Central memory CD8-positive, alpha-beta T cell (primary cell): ENCODE measurements at regions not wholly inside any gene's neighbourhood (a gene's known extent, or its start where the extent isn't known, plus 50 kb on each side); places are given as distances from the start of the nearest gene placed in this dataset.

Experiments
- ATAC-seq: fragments of 150-1000 bp; cut with Tn5 transposase; replicated peaks from 2 replicates; pipeline ENCODE4 v1.10.0; 2022; ENCODE audit warnings: mild to moderate bottlenecking, moderate FRiP score, moderate number of reproducible peaks; ENCODE audit not compliant: poor library complexity, severe bottlenecking; ENCODE audit errors: extremely low read depth
- DNase-seq, 2 donors: peaks; one replicate each; pipeline ENCODE4 v3.0.0; 2021; ENCODE audit warnings: low spot score in 2 of 2
- H3K27ac Mint-ChIP-seq: one replicate; pipeline ENCODE4 v1.8.0; 2022; ENCODE audit warnings: low read depth, mild to moderate bottlenecking, moderate library complexity, mixed read lengths
- H3K27me3 Mint-ChIP-seq: one replicate; pipeline ENCODE4 v1.8.0; 2022; ENCODE audit warnings: mixed read lengths
- H3K36me3 Mint-ChIP-seq: one replicate; pipeline ENCODE4 v1.8.0; 2022; ENCODE audit warnings: mild to moderate bottlenecking, moderate library complexity, mixed read lengths; ENCODE audit not compliant: insufficient read depth
- H3K4me1 Mint-ChIP-seq: one replicate; pipeline ENCODE4 v1.8.0; 2022; ENCODE audit warnings: mixed read lengths
- H3K4me3 Mint-ChIP-seq: one replicate; pipeline ENCODE4 v1.8.0; 2022; ENCODE audit warnings: mild to moderate bottlenecking, moderate library complexity, mixed read lengths
- H3K9me3 Mint-ChIP-seq: one replicate; pipeline ENCODE4 v1.8.0; 2022; ENCODE audit warnings: mixed read lengths

DNA sequence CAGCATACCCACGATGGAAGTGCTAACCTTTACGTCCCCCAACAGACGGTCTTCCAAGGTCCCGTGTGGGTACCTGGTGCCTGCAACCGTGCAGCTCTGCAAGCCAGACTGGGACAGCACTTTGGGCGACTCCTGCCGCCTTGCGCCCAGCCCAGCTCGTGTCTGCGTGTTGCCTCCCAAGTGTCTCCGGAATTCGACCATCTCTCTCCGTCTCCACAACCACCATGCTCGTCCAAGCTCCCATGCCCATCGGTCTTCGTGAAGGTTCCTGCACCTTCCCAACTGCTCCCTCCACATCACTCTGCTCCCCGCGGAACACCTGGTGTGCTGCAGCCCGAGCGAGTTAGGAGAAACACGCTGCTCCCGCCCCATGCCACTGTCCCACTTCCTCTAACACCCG lies 173.2 kb upstream of the AFDN start:
- no peak for ATAC-seq
- H3K4me3 Mint-ChIP-seq: no peak overlapping the region
- no peaks in the 10 kb centered on the region for H3K9me3 Mint-ChIP-seq
- no peaks in the 10 kb centered on the region for H3K27me3 Mint-ChIP-seq
- no peak for DNase-seq
- H3K36me3 Mint-ChIP-seq: no peaks in the 10 kb centered on the region
- no peak overlapping the region for H3K27ac Mint-ChIP-seq
- H3K4me1 Mint-ChIP-seq: no peaks in the 10 kb centered on the region

DNA sequence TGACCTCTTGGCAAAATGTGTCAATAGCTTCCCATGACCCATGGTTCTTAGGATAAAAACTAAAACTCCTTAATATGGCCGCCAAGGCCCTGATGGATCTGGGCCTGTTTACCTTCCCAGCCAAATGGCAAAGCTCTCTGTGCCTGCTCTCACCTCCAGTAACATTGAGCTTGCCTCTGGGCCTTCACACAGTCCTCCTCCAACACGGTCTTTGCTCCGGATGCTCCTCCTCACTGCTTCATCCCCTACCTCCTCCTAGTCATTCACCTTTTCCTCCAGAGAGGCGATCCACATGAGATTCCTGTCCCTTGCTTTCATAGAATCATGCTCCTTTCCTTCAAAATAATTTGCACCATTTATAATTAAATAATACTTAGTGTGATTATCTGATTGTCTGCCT lies 172.3 kb upstream of the AFDN start:
- ATAC-seq (no peak), DNase-seq (no peak)
- H3K9me3 Mint-ChIP-seq: no peaks in the 10 kb centered on the region
- no peaks in the 10 kb centered on the region for H3K4me1 Mint-ChIP-seq
- no peak overlapping the region for H3K4me3 Mint-ChIP-seq
- H3K36me3 Mint-ChIP-seq: no peaks in the 10 kb centered on the region
- H3K27ac Mint-ChIP-seq: no peak overlapping the region
- no peaks in the 10 kb centered on the region for H3K27me3 Mint-ChIP-seq

DNA sequence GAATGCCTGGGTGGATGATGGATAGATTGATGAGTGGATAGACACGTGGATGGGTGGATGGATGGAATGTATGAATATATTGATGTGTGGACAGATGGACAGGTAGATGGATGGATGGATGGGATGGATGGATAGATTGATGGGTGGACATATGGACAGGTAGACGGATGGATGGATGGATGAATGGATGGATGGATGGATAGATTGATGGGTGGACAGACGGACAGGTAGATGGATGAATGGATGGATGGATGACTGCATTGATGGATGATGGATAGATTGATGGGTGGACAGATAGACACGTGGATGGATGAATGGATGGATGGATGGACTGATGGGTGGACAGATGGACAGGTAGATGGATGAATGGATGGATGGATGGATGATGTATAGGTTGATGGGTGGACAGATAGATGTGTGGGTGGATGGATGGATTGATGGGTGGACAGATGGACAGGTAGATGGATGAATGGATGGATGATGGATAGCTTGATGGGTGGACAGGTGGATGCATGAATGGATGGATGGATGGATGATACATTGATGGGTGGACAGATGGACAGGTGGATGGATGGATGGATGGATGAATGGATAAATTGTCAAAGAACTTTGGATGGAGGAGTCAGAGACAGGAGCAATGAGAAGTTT lies 171.4 kb upstream of the AFDN start:
- Mint-ChIP-seq H3K27me3 (no peaks in the 10 kb centered on the region), H3K4me3 (no peak overlapping the region), H3K36me3 (no peaks in the 10 kb centered on the region), H3K27ac (no peak overlapping the region), H3K4me1 (no peaks in the 10 kb centered on the region), H3K9me3 (no peaks in the 10 kb centered on the region)
- DNase-seq: no peak
- ATAC-seq: no peak

DNA sequence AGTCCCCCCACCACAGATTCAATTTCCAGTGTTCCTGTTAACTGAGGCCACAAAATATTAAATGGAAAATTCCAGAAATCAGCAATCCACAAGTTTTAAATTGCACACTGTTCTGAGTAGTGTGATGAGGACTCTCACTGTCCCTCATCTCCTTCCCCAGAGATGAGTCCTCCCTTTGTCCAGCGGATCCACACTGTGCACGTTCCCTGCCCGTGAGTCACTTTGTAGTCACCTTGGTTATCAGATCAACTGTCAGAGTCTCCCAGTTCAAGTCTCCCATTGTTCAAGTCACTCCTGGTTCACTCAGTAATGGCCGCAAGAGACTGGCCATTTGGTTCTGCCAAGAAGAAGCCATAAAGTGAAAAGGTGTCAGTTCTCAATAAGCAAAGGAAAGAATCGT lies 168.6 kb upstream of the AFDN start:
- H3K27me3 Mint-ChIP-seq: no peaks in the 10 kb centered on the region
- ATAC-seq: no peak
- no peak for DNase-seq
- no peak overlapping the region for H3K4me3 Mint-ChIP-seq
- no peaks in the 10 kb centered on the region for H3K36me3 Mint-ChIP-seq
- H3K27ac Mint-ChIP-seq: no peak overlapping the region
- no peaks in the 10 kb centered on the region for H3K9me3 Mint-ChIP-seq
- no peaks in the 10 kb centered on the region for H3K4me1 Mint-ChIP-seq

DNA sequence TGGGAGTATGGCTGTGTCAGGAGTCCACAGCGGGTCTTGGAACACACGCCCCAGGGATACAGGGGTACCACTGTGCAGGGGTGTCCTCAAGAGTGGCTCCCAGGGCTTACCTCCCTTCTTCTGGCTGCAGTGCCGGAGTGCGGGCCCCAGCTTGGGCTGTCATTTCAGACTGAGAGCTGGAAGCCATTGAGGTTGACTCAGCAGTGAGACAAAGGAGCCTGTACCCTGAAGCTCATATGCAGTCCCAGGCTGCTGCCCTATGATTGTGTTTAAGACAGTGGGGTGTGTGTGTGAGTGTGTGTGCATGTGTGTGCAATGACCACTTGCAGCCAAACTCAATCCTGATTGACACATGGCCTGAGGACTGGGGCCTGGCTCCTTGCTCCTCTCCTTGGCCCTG lies 167.7 kb upstream of the AFDN start:
- ATAC-seq (no peak), DNase-seq (no peak)
- no peak overlapping the region for H3K27ac Mint-ChIP-seq
- no peaks in the 10 kb centered on the region for H3K27me3 Mint-ChIP-seq
- no peak overlapping the region for H3K4me3 Mint-ChIP-seq
- H3K9me3 Mint-ChIP-seq: no peaks in the 10 kb centered on the region
- no peaks in the 10 kb centered on the region for H3K36me3 Mint-ChIP-seq
- no peaks in the 10 kb centered on the region for H3K4me1 Mint-ChIP-seq

DNA sequence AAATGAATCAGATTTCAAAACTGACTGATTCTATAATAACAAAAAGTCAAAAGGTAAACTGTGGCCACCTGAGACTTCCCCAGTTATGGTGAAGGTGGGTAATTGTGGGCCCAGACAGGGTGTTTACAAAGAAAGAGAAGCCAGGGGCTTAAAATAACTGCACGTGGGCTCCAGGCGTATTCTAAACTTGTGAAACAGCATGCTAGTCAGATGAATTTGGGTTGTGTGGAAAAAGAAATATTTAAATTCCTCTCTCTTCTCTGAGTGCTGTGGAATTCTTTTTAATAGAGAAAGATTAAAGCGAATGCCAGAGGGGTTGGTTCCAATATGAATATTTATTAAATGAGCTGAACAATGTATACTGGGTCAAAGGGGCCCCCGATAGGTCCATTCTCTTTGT lies 166.3 kb upstream of the AFDN start:
- Mint-ChIP-seq H3K4me1 (no peaks in the 10 kb centered on the region), H3K9me3 (no peaks in the 10 kb centered on the region), H3K36me3 (no peaks in the 10 kb centered on the region), H3K4me3 (no peak overlapping the region), H3K27me3 (no peaks in the 10 kb centered on the region), H3K27ac (no peak overlapping the region)
- ATAC-seq: no peak
- DNase-seq: no peak

DNA sequence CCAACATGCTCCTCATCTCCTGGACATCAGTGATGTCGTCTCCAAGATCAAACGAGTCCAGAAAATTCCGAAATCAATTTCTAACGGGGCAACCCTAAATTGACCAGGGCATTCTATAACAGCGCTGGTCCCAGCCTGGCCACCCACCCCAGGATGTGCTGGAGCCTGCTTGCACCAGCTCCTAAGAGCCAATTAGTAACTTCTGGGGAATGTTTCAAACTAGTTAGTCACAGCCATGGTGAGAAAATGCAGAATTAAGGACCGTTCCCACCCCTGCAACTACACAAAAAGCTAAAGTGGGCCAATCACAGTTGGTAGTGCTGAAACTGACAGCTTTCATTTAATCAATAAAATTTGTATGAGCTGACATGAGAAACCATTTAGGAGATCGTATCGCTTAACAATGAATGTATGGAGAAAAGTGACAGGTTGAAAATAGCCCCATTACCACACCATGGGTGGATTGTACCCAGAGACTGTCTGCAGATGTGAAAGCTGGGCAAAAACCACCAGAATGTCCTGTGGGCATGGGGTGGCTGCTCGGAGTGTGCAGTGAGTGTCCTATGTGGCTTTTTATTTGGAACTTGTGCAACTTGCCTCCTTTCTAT lies 165.7 kb upstream of the AFDN start:
- Mint-ChIP-seq H3K27me3 (no peaks in the 10 kb centered on the region), H3K4me1 (no peaks in the 10 kb centered on the region), H3K9me3 (no peaks in the 10 kb centered on the region), H3K36me3 (no peaks in the 10 kb centered on the region), H3K4me3 (no peak overlapping the region), H3K27ac (no peak overlapping the region)
- ATAC-seq: no peak
- no peak for DNase-seq

DNA sequence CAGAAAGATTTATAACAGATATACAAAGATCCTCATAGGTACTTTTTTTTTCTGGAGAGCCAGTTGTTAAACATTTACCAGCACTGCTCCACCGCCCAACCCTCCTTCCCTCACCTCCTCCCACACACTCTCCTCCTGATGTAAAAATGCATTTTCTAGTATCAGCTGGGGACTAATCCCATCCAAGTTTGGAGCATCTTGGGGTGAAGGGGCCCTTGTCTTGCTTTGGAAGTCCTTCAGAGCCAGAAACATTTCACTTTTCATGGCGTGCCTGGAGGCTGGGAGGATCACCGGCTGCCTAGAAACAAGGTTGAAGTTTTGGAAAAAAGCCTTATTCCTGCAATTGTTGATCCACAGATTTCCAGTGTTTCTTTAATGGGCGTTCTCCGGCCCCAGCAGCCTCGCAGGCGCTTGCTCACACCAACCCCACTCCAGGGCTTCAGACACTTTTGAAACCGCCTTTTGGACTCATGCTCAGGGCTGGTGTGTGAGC lies 165.1 kb upstream of the AFDN start:
- Mint-ChIP-seq H3K4me3 (no peak overlapping the region), H3K36me3 (no peaks in the 10 kb centered on the region), H3K27me3 (no peaks in the 10 kb centered on the region), H3K4me1 (no peaks in the 10 kb centered on the region), H3K9me3 (no peaks in the 10 kb centered on the region), H3K27ac (no peak overlapping the region)
- DNase-seq (no peak), ATAC-seq (no peak)

DNA sequence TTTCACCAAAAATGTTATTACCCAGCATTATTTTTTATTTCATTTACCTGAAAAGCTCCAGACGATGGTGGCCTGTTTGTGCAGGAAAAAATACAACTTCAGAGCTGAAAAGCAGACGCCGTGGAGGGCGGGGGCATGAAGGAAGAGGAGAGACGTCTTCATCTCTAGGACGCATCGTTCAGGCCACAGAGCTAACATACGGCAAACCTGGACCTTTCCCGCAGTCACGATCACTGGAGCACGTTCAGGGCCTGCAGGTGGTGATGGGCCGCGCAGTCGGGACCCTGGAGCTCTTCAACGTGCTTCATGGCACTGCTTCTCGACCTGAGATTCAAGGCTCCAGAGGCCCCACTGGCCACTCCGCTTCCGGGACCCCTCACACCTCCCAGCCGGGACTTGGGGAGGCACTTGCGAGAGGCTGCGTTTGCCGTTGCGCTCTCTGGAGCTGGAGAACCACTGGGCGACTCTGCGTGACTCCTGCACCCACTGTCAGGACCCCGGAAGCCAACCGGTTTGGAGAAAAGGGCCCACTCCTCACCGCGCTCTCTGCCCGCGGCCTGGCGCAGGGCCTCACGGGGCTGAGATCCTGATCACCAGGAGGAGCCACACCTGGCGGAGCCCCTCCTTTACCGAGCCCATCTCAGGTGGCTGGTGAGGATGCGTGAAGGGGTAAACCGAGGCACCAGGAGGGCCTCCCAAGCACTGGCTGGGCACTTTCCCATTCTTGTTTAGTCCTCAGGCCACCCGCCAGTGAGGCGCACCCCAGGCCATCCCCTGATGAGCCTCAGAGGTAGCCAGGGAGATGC lies 164.4 kb upstream of the AFDN start:
- H3K27me3 Mint-ChIP-seq: no peaks in the 10 kb centered on the region
- no peak for DNase-seq
- no peak for ATAC-seq
- no peaks in the 10 kb centered on the region for H3K9me3 Mint-ChIP-seq
- no peak overlapping the region for H3K27ac Mint-ChIP-seq
- H3K36me3 Mint-ChIP-seq: no peaks in the 10 kb centered on the region
- H3K4me1 Mint-ChIP-seq: no peaks in the 10 kb centered on the region
- H3K4me3 Mint-ChIP-seq: no peak overlapping the region

DNA sequence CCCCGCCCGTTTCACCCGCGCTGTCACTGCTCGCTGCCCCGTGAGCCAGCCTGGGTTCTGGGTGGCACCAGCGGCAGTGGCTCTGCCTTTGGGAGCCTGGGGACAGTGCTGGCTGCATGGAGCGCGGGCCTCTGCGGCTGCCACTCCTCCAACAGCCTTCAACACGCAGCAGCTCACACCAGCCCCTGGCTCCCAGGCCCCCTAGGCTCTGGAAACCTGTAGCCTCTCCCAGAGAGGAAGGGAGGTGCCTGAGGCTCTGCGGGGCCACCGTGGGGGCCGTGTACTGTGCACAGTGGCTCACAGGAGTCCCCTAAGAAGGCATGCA lies 163.9 kb upstream of the AFDN start:
- H3K27me3 Mint-ChIP-seq: no peaks in the 10 kb centered on the region
- no peak for ATAC-seq
- H3K4me1 Mint-ChIP-seq: no peaks in the 10 kb centered on the region
- H3K9me3 Mint-ChIP-seq: no peaks in the 10 kb centered on the region
- no peak overlapping the region for H3K4me3 Mint-ChIP-seq
- no peak overlapping the region for H3K27ac Mint-ChIP-seq
- H3K36me3 Mint-ChIP-seq: no peaks in the 10 kb centered on the region
- no peak for DNase-seq

DNA sequence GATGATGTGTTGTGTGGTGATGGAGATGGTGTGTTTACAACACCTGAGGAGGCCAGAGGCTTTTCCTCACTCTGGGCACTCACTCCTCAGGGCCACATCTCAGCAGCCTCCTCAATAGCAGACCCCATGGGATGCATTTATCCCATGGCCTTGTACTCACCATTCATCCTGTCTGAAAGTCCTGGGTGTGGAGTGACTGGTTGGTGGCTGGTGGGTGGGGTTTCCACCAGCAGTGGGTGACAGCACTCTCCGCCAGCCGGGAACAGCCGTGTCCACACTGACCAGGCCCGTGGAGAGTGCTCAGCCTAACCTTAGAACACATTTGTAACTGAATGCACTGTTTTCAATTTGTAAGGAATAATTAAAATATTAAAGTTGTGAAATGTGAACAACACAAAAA lies 163.4 kb upstream of the AFDN start:
- no peaks in the 10 kb centered on the region for H3K9me3 Mint-ChIP-seq
- H3K4me1 Mint-ChIP-seq: no peaks in the 10 kb centered on the region
- ATAC-seq (no peak), DNase-seq (no peak)
- no peak overlapping the region for H3K4me3 Mint-ChIP-seq
- H3K36me3 Mint-ChIP-seq: no peaks in the 10 kb centered on the region
- no peaks in the 10 kb centered on the region for H3K27me3 Mint-ChIP-seq
- no peak overlapping the region for H3K27ac Mint-ChIP-seq

DNA sequence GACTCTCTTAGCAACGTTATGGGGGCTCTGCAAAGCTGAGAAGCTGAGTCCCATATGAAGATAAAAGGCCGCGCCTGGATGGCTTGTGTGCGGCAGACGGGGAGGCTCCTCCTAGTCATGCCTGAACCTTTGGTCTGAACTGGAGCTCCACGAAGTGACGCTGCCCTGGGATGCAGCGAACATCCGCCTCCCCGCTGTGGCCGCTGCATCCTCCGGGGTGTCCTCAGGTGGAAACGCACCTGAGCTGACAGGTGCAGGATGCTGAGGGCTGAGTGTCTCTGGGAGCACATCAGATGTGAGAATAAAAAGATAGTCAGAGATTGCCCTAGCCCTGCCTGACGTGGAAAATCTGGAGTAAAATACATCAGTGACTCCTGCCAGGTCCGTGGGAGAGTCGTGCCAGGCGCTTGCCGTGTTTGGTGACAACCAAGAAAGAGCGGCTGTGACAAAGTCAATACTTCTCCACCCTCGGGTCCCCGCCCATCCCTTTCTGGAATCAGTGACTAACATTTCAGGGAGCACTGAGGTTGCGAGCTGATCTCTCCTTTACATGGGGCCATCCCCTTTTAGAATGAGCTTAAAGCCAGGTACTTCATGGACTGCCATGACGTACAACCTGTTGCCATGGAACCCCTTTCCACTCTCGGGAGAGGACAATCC lies 162.8 kb upstream of the AFDN start:
- no peaks in the 10 kb centered on the region for H3K4me1 Mint-ChIP-seq
- DNase-seq (no peak), ATAC-seq (no peak)
- no peaks in the 10 kb centered on the region for H3K36me3 Mint-ChIP-seq
- H3K27me3 Mint-ChIP-seq: no peaks in the 10 kb centered on the region
- H3K4me3 Mint-ChIP-seq: no peak overlapping the region
- H3K9me3 Mint-ChIP-seq: no peaks in the 10 kb centered on the region
- H3K27ac Mint-ChIP-seq: no peak overlapping the region
